Gastroesophageal sphincter (tissue), 3 donors: ENCODE measurements at regions not wholly inside any gene's neighbourhood (a gene's known extent, or its start where the extent isn't known, plus 50 kb on each side); places are given as distances from the start of the nearest gene placed in this dataset.

ENCODE experiments used
- CTCF ChIP-seq, 4 experiments: fragments of 200-600 bp in 2 of 4; fragments of 450-650 bp in 2 of 4; sonication (generic) in 1 of 4; IDR thresholded peaks; one replicate each; pipeline ENCODE4 v1.5.1; 2017 to 2019; ENCODE audit warnings: antibody characterized with exemption in 4 of 4, mild to moderate bottlenecking in 2 of 4, moderate library complexity in 2 of 4
- EP300 ChIP-seq: sonication (generic); formaldehyde crosslinking; IDR thresholded peaks from one replicate; pipeline ENCODE4 v1.6.1; 2017; ENCODE audit warnings: antibody characterized with exemption, mild to moderate bottlenecking
- POLR2A ChIP-seq, 2 donors: fragments of 450-650 bp; IDR thresholded peaks; one replicate each; pipeline ENCODE4 v1.6.1; 2017; ENCODE audit warnings: antibody characterized with exemption in 2 of 2, mild to moderate bottlenecking in 2 of 2, moderate library complexity in 1 of 2
- POLR2AphosphoS5 ChIP-seq: sonication (generic); formaldehyde crosslinking; IDR thresholded peaks from one replicate; pipeline ENCODE4 v1.6.1; 2017; ENCODE audit warnings: antibody characterized with exemption

- TF ChIP-seq CTCF (IDR thresholded peaks at IDR 0.05) = no peak
- TF ChIP-seq POLR2A (IDR thresholded peaks at IDR 0.05) = no peak
- no peak for TF ChIP-seq EP300
- TF ChIP-seq POLR2AphosphoS5 = no peak
Observed at GRCh38 chr2:120985997-120986651, 250.5 kb downstream of the GLI2 start.
